ENCODE measurements at regions not wholly inside any gene's neighbourhood (a gene's known extent, or its start where the extent isn't known, plus 50 kb on each side); places are given as distances from the start of the nearest gene placed in this dataset.

- Histone ChIP-seq H3K36me3 (ENCODE audit: control insufficient read depth in 2 of 2, insufficient read depth in 1 of 2, low read length in 2 of 2) (no peaks in the 10 kb centered on the region), H3K4me3 (ENCODE audit: low read depth, low read length) (no peak overlapping the region), H3K27ac (ENCODE audit: extremely low read depth, low read depth, low read length) (no peak overlapping the region), H3K9me3 (ENCODE audit: control insufficient read depth, insufficient read depth, low read depth, low read length) (no peaks in the 10 kb centered on the region), H3K4me1 (ENCODE audit: control insufficient read depth, insufficient read depth, low read length) (peaks cover 2% of the 10 kb centered on the region; the same call in 1 of the 2 replicates)
- CTCF ChIA-PET: interaction anchor here (1.7 kb wide), 1 partner anchor 10 kb away, joined by 3 read pairs; no protein-coding TSS in a partner anchor
- TF ChIP-seq, protein P1, sequence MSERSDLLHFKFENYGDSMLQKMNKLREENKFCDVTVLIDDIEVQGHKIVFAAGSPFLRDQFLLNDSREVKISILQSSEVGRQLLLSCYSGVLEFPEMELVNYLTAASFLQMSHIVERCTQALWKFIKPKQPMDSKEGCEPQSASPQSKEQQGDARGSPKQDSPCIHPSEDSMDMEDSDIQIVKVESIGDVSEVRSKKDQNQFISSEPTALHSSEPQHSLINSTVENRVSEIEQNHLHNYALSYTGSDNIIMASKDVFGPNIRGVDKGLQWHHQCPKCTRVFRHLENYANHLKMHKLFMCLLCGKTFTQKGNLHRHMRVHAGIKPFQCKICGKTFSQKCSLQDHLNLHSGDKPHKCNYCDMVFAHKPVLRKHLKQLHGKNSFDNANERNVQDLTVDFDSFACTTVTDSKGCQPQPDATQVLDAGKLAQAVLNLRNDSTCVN (tag by site-specific recombination; optimal IDR thresholded peaks at IDR 0.05): no peak
- TF ChIP-seq ZNF146 (tag by site-specific recombination; IDR thresholded peaks at IDR 0.05): no peak
- TF ChIP-seq ZNF214 (tag by site-specific recombination; IDR thresholded peaks at IDR 0.05; ENCODE audit: borderline replicate concordance): no peak
- TF ChIP-seq ZNF112 (tag by site-specific recombination; IDR thresholded peaks at IDR 0.05): no peak
- TF ChIP-seq PRDM1 (tag by site-specific recombination; IDR thresholded peaks at IDR 0.05): no peak
- TF ChIP-seq ZNF121 (tag by site-specific recombination; IDR thresholded peaks at IDR 0.05): no peak
- TF ChIP-seq ZNF404 (tag by site-specific recombination; IDR thresholded peaks at IDR 0.05): no peak
- TF ChIP-seq ZNF670 (tag by site-specific recombination; IDR thresholded peaks at IDR 0.05; ENCODE audit: low read depth): no peak
- no peak for TF ChIP-seq ZNF521 (tag by site-specific recombination; IDR thresholded peaks at IDR 0.05)
- TF ChIP-seq ZNF76 (tag by site-specific recombination; IDR thresholded peaks at IDR 0.05; ENCODE audit: borderline replicate concordance, low read depth): peak; percentile 26; the same call in 1 of the 2 replicates
- TF ChIP-seq ZNF266 (tag by site-specific recombination; IDR thresholded peaks at IDR 0.05; ENCODE audit: low read depth): peak; percentile 80; the same call in 1 of the 2 replicates
- no peak for TF ChIP-seq ZNF24 (tag by site-specific recombination; IDR thresholded peaks at IDR 0.05)
- no peak for TF ChIP-seq ZBTB10 (tag by site-specific recombination; IDR thresholded peaks at IDR 0.05)
- 0 out of 2 replicates have a peak, but pooled peaks have one; percentile 21 for TF ChIP-seq WT1 (tag by site-specific recombination; IDR thresholded peaks at IDR 0.05)
- no peak for TF ChIP-seq ZFP3 (tag by site-specific recombination; IDR thresholded peaks at IDR 0.05; ENCODE audit: low read depth)
- peak; percentile 13; the same call in 1 of the 2 replicates for TF ChIP-seq OSR2 (tag by site-specific recombination; IDR thresholded peaks at IDR 0.05)
- peak; percentile 79 for TF ChIP-seq FEZF1 (tag by site-specific recombination; IDR thresholded peaks at IDR 0.05)
- peak; percentile 83; the same call in 1 of the 2 replicates for TF ChIP-seq TRIM28 (IDR thresholded peaks at IDR 0.05; ENCODE audit: borderline replicate concordance, low read length)
- no peak for TF ChIP-seq ZNF169 (tag by site-specific recombination; IDR thresholded peaks at IDR 0.05)
- TF ChIP-seq ZNF114 (tag by site-specific recombination; IDR thresholded peaks at IDR 0.05): no peak
- TF ChIP-seq, protein P2, sequence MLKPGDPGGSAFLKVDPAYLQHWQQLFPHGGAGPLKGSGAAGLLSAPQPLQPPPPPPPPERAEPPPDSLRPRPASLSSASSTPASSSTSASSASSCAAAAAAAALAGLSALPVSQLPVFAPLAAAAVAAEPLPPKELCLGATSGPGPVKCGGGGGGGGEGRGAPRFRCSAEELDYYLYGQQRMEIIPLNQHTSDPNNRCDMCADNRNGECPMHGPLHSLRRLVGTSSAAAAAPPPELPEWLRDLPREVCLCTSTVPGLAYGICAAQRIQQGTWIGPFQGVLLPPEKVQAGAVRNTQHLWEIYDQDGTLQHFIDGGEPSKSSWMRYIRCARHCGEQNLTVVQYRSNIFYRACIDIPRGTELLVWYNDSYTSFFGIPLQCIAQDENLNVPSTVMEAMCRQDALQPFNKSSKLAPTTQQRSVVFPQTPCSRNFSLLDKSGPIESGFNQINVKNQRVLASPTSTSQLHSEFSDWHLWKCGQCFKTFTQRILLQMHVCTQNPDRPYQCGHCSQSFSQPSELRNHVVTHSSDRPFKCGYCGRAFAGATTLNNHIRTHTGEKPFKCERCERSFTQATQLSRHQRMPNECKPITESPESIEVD (tag by site-specific recombination; IDR thresholded peaks at IDR 0.05): no peak
- TF ChIP-seq ZNF311 (tag by site-specific recombination; IDR thresholded peaks at IDR 0.05; ENCODE audit: borderline replicate concordance): no peak
- no peak for TF ChIP-seq HOXD13 (CRISPR knock-in tag; IDR thresholded peaks at IDR 0.05; ENCODE audit: borderline replicate concordance)
- TF ChIP-seq ZNF184 (tag by site-specific recombination; IDR thresholded peaks at IDR 0.05): no peak
- TF ChIP-seq ZBTB20 (tag by site-specific recombination; IDR thresholded peaks at IDR 0.05): no peak
- no peak for TF ChIP-seq ZNF175 (tag by site-specific recombination; IDR thresholded peaks at IDR 0.05)
- no peak for TF ChIP-seq ZBTB21 (tag by site-specific recombination; IDR thresholded peaks at IDR 0.05)
- POLR2A ChIA-PET: no interaction called here
Observed at GRCh38 chr2:145194673-145195072, 674.8 kb upstream of the ZEB2 start.

Measured in HEK293 (cell line).